NB4 (cell line): ENCODE measurements at regions not wholly inside any gene's neighbourhood (a gene's known extent, or its start where the extent isn't known, plus 50 kb on each side); places are given as distances from the start of the nearest gene placed in this dataset.

Experiments used
- DNase-seq: peaks from one replicate; pipeline ENCODE4 v3.0.0; 2010; ENCODE audit warnings: low read depth
- H3K4me3 ChIP-seq: one replicate; pipeline ENCODE4 v1.5.1; 2011; ENCODE audit warnings: mild to moderate bottlenecking, low read depth, low read length, moderate library complexity
- MYC ChIP-seq: IDR thresholded peaks from 2 replicates; pipeline ENCODE4 v1.6.1; 2011; ENCODE audit warnings: low read depth, low read length
- POLR2A ChIP-seq: IDR thresholded peaks from 2 replicates; pipeline ENCODE4 v1.6.1; 2011; ENCODE audit warnings: mild to moderate bottlenecking; ENCODE audit not compliant: insufficient read length; ENCODE audit errors: extremely low read depth
- TF ChIP-seq, protein P1 (sequence below): IDR thresholded peaks from 2 replicates; pipeline ENCODE4 v1.6.1; 2011; ENCODE audit warnings: low read depth, low read length
- TF ChIP-seq, protein P2 (sequence below): IDR thresholded peaks from one replicate; pipeline ENCODE4 v1.5.1; 2012; ENCODE audit warnings: low read depth, low read length

DNA sequence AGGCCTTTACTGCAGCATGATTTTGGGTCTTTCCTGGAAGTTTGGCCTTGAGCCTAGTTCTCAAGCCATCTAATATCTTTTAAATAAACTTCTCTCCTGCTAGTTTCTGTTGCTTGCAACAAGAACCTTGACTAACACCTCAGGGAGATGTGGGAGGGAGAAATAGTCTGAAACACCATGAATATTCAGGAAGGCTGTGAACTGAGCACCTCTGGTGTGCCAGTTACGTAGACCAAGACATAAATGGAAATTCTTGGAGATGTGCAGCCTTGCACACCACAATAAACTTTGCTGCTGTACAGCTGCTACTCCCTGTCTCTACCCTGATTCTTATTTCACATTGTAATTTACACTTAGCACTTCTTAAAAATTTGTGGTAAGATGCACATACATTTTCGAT is 86.9 kb upstream of the SPATA13 start:
- TF ChIP-seq, protein P1, sequence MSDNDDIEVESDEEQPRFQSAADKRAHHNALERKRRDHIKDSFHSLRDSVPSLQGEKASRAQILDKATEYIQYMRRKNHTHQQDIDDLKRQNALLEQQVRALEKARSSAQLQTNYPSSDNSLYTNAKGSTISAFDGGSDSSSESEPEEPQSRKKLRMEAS: no peak
- TF ChIP-seq, protein P2, sequence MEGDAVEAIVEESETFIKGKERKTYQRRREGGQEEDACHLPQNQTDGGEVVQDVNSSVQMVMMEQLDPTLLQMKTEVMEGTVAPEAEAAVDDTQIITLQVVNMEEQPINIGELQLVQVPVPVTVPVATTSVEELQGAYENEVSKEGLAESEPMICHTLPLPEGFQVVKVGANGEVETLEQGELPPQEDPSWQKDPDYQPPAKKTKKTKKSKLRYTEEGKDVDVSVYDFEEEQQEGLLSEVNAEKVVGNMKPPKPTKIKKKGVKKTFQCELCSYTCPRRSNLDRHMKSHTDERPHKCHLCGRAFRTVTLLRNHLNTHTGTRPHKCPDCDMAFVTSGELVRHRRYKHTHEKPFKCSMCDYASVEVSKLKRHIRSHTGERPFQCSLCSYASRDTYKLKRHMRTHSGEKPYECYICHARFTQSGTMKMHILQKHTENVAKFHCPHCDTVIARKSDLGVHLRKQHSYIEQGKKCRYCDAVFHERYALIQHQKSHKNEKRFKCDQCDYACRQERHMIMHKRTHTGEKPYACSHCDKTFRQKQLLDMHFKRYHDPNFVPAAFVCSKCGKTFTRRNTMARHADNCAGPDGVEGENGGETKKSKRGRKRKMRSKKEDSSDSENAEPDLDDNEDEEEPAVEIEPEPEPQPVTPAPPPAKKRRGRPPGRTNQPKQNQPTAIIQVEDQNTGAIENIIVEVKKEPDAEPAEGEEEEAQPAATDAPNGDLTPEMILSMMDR: no peak
- TF ChIP-seq POLR2A (no peak), MYC (no peak)
- DNase-seq: no peak
- H3K4me3 ChIP-seq: no peak overlapping the region

DNA sequence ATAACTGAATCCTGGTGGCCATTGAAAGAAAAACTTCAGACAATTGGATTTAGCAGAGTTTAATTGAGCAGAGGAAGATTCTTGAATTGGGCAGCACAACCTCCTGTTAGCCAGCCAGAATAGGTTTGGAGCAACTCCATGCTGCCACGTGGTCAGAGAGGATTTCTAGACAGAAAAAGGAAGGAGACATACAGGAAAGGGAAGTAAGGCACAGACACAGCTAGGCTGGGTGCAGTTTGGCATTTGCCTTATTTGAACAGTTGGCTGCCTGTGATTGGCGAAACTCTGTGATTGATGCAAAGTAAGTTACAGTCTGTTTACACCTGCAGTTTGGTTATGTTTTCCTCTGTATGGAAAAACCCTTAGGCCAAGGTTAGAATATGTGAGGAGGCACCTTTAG is 85.8 kb upstream of the SPATA13 start:
- peak; percentile 62 for DNase-seq
- no peak overlapping the region for H3K4me3 ChIP-seq
- TF ChIP-seq, protein P2: no peak
- TF ChIP-seq MYC (peak; percentile 52), POLR2A (no peak)
- TF ChIP-seq, protein P1: peak; percentile 87

DNA sequence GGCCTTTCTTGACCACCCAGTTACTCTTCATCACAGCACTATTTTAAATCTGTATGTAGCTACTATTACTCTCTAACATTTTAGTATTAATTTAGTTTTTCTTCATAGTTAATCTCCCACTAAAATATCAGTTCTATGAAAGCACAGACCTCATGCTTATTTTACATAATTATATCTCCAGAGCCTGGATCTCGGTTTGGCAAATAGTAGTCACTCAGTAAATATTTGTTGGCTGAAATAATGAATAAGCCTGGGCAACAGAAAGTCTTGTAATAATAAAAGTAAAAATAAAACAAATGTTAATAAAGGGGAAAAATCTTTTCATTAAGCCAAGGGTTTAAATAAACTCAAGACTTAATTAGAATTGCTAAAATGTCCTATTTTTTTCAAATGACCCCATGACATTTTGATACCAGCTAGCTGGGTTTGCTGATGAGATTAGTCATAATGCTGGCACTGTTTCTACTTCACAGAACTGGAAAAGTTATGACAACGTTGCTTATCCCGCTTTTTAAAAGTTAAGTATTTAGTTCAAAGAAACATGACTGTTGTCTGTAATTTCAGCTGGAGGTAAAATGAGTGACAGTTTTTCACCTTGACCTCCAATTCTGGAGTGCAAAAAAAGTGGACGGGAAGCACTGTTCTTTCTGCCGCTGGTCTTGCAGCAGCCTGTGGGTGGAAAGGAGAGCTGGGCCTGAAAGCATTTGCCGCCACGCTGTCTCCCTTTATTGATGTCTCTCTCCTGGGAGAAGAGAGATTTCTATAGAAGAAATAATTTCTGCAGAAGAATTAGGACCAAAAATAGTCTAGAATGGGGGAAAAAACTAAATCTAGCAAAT is 85.2 kb upstream of the SPATA13 start:
- H3K4me3 ChIP-seq: no peak overlapping the region
- DNase-seq: no peak
- TF ChIP-seq POLR2A (no peak), MYC (no peak)
- TF ChIP-seq, protein P2: no peak

DNA sequence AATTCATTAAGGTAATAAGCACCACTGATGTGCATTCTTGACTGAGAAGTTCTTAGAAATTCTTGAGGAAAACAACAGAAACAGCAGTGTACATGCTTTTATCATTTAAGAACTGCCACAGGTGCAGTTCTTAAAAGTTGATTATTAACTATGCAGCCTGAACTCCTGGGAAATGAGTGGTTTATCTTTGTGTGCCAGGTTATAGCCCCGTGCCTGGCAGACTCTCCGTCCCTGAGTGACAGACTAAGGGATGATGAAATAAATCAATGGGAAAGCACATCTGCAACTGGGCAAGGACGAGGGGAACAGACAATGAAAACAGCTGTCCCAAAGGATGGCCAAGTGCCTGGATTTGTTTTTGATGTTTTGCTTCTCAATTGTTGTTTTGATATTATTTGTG is 84.4 kb upstream of the SPATA13 start:
- no peak for DNase-seq
- TF ChIP-seq POLR2A (no peak), MYC (no peak)
- TF ChIP-seq, protein P2: no peak
- TF ChIP-seq, protein P1: no peak
- H3K4me3 ChIP-seq: no peak overlapping the region

DNA sequence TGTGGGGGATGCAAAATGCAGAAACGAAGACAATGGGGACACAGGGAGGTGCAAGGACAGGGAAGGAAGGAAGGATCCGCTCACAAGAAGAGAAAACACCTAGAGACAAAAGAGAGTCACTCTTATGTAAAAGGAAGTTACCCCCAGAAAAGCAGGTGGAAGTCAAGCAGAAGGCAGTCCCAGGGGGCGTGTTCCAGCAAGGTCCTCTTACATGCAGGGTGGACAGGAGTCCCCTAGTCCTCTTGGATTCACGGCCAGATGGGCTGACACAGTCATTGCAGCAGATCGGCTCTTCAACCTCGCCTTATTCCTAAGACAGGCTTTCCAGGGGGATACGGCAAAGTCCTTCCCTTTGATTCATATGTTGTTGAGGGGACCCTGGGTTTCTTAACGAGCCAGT is 83.9 kb upstream of the SPATA13 start:
- DNase-seq: no peak
- H3K4me3 ChIP-seq: no peak overlapping the region
- TF ChIP-seq, protein P1: no peak
- TF ChIP-seq, protein P2: no peak
- TF ChIP-seq POLR2A (no peak), MYC (no peak)

DNA sequence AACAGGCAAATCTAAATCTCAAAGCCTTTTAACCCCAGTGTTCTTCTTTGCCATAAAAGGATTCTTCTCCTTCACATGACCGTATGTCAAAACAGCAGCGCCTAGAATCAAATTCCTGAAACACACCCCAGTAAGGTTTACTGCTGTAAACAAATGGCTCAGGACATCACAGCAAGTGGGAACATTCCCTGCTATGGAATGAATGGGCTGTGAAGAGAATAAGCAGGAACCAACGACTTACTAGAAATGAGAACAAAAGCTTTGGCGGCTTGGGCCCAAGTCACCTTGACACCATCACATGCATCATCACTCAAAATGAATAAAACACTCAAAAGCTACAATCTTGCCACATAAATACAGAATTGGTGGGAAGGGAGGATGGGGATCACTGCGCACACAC is 80.4 kb upstream of the SPATA13 start:
- DNase-seq: no peak
- no peak overlapping the region for H3K4me3 ChIP-seq
- TF ChIP-seq POLR2A: no peak
- no peak for TF ChIP-seq MYC
- TF ChIP-seq, protein P2: no peak
- TF ChIP-seq, protein P1: no peak
